A204.1 (cell line): ENCODE measurements at regions not wholly inside any gene's neighbourhood (a gene's known extent, or its start where the extent isn't known, plus 50 kb on each side); places are given as distances from the start of the nearest gene placed in this dataset.
"Not testable (repeated sequence)": the region's sequence is repeated elsewhere in the genome, so short reads cannot be mapped to it uniquely, and the experiment has no call there.

Experiments used
- FAIRE-seq: peaks from 2 replicates; lab custom pipeline; 2012; peaks lifted over from hg19 to GRCh38; lab: Jason Lieb, UNC

DNA sequence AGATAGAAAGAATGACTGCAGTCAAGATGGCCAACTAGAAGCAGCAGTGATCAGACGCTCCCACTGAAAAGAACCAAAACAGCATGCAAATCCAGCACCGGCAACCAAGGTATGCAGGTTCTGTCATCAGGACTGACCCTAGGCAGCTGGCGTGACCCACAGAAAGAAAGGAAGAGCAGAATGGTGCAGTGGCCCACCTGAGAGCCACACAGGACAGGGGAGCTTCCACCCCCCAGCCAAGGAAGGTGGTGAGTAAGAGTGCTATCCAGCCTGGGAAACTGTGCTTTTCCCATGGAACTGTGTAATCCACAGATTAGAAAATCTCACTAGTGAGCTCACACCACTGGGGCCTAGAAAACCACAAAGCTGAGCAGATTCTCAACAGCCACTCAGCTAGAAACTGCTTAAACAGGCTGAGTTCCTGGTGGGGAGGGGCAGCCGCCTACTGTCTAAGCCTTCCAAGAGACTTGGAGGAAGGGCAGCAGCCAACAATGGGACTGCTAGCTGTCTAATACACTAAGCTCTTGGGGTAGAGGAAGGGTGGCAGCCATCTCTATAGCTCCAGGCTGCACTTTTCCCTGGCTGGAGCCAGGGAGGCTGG, 127.9 kb downstream of the EVA1A start:
- FAIRE-seq: no peak

DNA sequence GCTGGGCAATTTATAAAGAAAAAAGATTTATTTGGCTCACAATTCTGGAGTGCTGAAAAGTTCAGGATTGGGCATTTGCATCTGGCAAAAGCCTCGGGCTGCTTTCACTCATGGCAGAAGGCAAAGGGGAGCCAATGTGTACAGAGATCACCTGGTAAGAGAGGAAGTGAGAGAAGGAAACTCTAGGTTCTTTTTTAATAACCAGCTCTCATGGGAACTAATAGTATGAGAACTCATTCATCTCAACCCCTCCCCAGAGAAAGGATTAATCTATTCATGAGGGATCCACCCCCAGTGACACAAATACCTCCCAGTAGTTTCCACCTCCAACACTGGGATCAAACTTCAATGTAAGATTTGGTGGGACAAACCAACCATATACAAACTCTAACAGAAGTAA, 129.0 kb downstream of the EVA1A start:
- no peak for FAIRE-seq

GRCh38 chr2:75431276-75431675, 129.5 kb downstream of the EVA1A start:
- FAIRE-seq: no peak

- FAIRE-seq: not testable (repeated sequence)
Measured at GRCh38 chr2:75430449-75430848, 130.3 kb downstream of the EVA1A start.

GRCh38 chr2:75428646-75429443, 131.9 kb downstream of the EVA1A start:
- FAIRE-seq: no peak

DNA sequence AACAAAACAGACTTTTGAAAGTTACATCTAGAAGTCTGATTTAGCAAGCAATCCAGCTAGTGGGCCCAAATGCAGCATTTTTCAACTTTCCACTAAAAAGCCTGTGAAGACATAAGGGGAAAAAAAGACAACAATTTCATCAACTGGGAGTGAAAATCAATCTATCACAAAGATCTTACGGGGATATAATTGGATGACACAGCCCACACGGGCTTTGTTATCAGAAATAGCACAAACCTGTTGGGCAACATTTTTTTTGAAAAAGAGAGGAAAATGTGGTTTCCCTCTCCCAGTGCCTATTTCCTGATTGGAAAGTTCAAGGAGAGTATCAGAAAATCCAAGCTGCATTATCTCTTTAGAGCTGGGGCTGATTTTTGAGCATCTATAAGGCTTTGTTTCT, 132.7 kb downstream of the EVA1A start:
- no peak for FAIRE-seq

- FAIRE-seq: no peak
Measured at GRCh38 chr2:75424936-75425619, 135.7 kb downstream of the EVA1A start.

GRCh38 chr2:75421986-75422385, 138.8 kb downstream of the EVA1A start:
- no peak for FAIRE-seq

GRCh38 chr2:75416420-75417342, 144.1 kb downstream of the EVA1A start:
- no peak for FAIRE-seq

- FAIRE-seq: no peak
Measured at GRCh38 chr2:75415731-75416130, 145.0 kb downstream of the EVA1A start.

GRCh38 chr2:75415111-75415626, 145.6 kb downstream of the EVA1A start:
- no peak for FAIRE-seq

- FAIRE-seq: no peak
Measured at GRCh38 chr2:75411574-75411973, 149.2 kb downstream of the EVA1A start.

DNA sequence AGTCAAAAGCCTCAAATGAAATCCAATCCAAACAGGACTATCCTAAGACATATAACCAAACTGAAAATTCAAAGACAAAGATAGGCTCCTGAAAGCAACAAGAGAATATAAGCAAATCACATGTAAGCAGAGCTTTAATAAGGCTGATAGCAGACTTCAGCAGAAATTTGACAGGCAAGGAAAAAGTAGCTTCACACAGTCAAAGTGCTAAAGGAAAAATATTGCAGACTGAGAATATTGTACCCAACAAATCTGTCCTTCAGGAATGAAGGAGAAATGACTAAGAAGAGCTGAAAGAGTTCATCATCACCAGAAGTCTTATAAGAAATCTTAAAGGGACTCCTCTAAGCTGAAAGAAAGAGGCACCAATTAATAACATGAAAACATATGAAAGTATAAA, 150.0 kb downstream of the EVA1A start:
- no peak for FAIRE-seq

DNA sequence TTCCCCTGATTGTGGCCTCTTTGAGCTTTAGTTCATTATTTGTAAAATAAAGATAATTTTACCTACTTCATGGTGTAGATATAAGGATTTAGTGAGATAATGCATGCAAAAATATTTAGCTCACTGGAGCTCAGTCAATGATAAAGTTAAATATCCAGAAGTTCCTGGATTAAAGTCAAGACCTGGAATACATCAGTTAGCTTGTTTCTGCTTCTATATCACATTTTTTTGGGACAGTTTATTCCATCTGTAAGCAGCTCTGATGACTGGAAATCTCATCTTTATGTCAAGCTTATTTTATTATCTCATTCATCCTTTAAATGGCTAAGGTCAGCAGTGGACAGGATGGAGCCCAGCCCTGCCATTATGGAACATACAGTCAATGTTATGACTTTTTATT, 152.0 kb downstream of the EVA1A start:
- no peak for FAIRE-seq

DNA sequence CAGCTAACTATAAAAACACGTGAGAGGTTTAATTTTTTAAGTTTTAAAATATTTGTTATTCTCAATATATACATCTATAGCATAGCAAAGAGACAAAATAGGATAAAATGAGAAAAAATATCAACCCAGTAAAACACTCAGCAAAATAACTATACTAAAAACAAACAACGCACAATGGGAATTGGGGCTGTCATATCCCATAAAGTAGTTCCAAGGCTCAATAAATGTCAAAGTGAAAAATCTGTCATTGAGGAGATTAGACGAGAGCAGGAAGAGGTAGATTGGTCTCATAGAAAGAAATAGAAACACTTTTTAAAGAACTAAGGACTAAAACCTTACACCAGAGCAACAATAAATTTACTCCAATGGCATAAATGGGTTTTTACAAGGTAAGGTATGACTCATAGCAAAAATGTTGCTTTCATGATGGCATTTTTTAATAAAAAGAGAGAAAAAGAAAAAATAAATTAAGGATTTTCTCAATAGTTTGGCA, 153.7 kb downstream of the EVA1A start:
- FAIRE-seq: no peak

DNA sequence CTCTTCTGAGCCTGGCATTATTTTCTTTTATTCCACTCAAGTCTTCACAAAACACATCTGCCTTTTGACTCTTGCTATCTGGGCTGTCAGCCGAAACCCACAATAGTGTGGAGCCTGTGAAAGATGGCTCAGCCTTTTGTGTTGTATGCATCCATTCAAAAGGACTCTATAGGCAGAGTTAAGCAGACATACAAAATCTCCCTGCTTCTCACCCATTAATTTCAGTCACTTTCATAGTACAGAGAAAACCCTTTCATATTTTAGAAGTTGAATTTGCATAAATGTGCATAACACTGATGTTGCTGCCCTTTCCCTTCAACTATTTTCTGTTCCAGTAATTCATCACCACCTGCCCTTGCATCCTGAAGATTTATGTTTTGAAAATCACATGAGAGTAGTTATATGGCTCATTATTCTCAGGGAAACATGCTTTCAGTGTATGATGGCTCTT, 154.6 kb downstream of the EVA1A start:
- FAIRE-seq: no peak

DNA sequence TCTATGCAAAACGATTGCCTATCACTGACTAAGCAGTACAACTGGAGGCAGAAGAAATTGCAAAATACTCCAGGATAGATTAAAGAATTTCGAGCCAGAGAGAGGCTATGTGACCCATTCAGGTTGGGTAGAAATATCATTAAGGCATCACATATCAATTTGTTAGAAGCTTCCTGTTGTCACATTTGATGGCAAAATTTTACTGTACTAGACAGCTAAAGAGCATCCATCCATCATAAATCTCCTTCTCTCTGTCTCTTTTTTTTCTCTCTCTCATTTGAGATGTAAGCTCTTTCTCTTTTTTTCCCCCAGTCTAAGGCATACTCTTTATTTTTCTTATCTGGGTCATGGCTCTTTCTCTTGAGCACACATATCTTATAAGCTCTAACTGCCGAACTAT, 155.7 kb downstream of the EVA1A start:
- no peak for FAIRE-seq

DNA sequence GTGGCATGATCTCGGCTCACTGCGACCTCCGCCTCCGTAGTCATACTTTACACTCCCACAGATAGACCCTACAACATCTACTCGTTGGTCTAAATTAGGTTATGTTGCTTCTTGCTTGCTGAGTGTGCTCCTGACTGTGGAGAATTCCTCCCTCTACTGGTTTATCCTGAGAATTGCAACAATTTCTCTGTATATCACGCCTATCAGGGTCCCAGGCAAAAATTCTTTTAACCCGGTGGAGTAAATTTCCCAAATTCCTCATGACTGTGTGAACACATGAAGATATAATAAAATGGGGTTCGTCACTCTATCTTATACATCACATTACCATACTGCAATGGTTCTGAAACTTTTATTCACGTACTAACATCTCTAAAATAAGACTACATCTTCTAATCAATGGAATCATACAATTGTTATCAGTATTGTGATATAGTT, 156.7 kb downstream of the EVA1A start:
- peak; percentile 65 for FAIRE-seq

GRCh38 chr2:75396314-75396713, 164.4 kb downstream of the EVA1A start:
- FAIRE-seq: no peak

- FAIRE-seq: not testable (repeated sequence)
Measured at GRCh38 chr2:75394764-75395163, 166.0 kb downstream of the EVA1A start.

GRCh38 chr2:75390169-75390568, 170.6 kb downstream of the EVA1A start:
- FAIRE-seq: no peak

GRCh38 chr2:75389271-75389670, 171.5 kb downstream of the EVA1A start:
- no peak for FAIRE-seq
